ENCODE measurements at regions not wholly inside any gene's neighbourhood (a gene's known extent, or its start where the extent isn't known, plus 50 kb on each side); places are given as distances from the start of the nearest gene placed in this dataset.

DNA sequence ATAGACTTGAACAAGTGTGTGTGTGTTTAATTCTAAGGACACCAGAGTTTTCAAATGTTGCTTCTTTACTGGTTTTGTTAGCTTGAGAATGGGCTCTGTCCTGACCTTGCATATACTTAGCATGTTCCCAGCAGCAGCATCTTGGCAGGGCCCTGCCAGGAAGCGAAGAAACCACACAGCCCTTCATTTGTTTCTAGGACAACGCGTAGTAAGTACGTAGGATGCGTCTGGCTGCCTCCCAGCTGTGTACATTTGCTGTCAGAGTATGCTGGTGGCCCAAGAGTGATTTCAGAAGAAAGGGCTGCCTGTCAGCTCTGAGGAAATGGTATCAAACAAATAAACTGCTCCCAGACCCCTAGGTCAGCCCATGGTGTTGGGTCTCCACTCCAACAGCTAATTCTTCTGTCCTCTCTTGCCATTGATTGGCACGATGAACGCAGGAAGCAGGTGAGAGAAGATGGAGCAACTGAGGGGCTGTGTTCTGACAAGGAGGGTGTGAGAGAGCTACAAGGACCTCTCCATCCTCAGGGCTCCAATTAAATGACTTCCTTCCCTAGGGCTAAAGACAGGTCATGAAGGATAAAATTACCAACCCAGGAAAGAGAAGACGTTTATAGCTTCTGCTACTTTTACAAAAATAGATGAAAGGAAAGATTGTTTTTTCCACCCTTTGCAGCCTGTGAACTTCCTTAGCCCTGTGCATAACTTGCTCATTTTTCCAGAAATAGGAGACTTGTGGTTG, 55.9 kb upstream of the HDDC2 start:
- H2BK15ac ChIP-seq (ENCODE audit: low read depth, low read length): no peak overlapping the region
- no peak overlapping the region for H3T11ph ChIP-seq (ENCODE audit: low read length)
- Mint-ChIP-seq H3K4me1 (peaks cover 18 to 19% of the 10 kb centered on the region in 2 experiments), H3K4me3 (no peak overlapping the region), H3K27ac (no peak overlapping the region; a peak in 1 of 7 replicates), H3K27me3 (ENCODE audit: low read depth) (peaks cover 50% of the 10 kb centered on the region), H3K9me3 (no peaks in the 10 kb centered on the region), H3K36me3 (ENCODE audit: insufficient read depth in 1 of 3, low read depth in 3 of 3) (no peaks in the 10 kb centered on the region)
- no peaks in the 10 kb centered on the region for H3K9me3 ChIP-seq (ENCODE audit: control insufficient read depth, low read depth, low read length)
- DNase-seq: no peak
- H4K20me1 ChIP-seq (ENCODE audit: control insufficient read depth, insufficient read depth, insufficient read length): no peaks in the 10 kb centered on the region
- H3K79me1 ChIP-seq (ENCODE audit: insufficient read depth, low read depth, low read length, poor library complexity, severe bottlenecking): no peaks in the 10 kb centered on the region
- H4K8ac ChIP-seq (replicated peaks; ENCODE audit: insufficient read length, low read depth, low read length): no peak overlapping the region
- no peak overlapping the region for H3K9ac ChIP-seq (ENCODE audit: extremely low read depth, insufficient read length, low read length)
- H3K4ac ChIP-seq (ENCODE audit: low read depth, low read length): no peak overlapping the region
- no peaks in the 10 kb centered on the region; the same call in 1 of the 2 replicates for H3K27me3 ChIP-seq (ENCODE audit: insufficient read depth, low read length)
- TF ChIP-seq, protein P1, sequence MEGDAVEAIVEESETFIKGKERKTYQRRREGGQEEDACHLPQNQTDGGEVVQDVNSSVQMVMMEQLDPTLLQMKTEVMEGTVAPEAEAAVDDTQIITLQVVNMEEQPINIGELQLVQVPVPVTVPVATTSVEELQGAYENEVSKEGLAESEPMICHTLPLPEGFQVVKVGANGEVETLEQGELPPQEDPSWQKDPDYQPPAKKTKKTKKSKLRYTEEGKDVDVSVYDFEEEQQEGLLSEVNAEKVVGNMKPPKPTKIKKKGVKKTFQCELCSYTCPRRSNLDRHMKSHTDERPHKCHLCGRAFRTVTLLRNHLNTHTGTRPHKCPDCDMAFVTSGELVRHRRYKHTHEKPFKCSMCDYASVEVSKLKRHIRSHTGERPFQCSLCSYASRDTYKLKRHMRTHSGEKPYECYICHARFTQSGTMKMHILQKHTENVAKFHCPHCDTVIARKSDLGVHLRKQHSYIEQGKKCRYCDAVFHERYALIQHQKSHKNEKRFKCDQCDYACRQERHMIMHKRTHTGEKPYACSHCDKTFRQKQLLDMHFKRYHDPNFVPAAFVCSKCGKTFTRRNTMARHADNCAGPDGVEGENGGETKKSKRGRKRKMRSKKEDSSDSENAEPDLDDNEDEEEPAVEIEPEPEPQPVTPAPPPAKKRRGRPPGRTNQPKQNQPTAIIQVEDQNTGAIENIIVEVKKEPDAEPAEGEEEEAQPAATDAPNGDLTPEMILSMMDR (conservative IDR thresholded peaks at IDR 0.05): no peak
- no peak overlapping the region for H2AK5ac ChIP-seq (ENCODE audit: insufficient read length, low read length)
- H2BK12ac ChIP-seq (ENCODE audit: insufficient read length, low read depth, low read length): no peak overlapping the region
- no peaks in the 10 kb centered on the region for H3K79me2 ChIP-seq (ENCODE audit: insufficient read depth, low read length)
- no peak overlapping the region for H3K27ac ChIP-seq (ENCODE audit: insufficient read length, low read depth, low read length)
- WGBS (ENCODE audit: extremely low coverage, insufficient read length, low lambda C conversion rate): no CpG with 5 or more reads among the region's 8 CpGs
- no peak overlapping the region for H2BK20ac ChIP-seq (ENCODE audit: low read depth, low read length, poor library complexity, severe bottlenecking)
- H2BK120ac ChIP-seq (ENCODE audit: low read depth, low read length, poor library complexity, severe bottlenecking): no peak overlapping the region
- H3K23me2 ChIP-seq (ENCODE audit: insufficient read length, low read depth, low read length, poor library complexity, severe bottlenecking): no peaks in the 10 kb centered on the region
- no peak overlapping the region for H3K23ac ChIP-seq (ENCODE audit: insufficient read length, low read depth, low read length)
- no peak overlapping the region for H4K5ac ChIP-seq (ENCODE audit: insufficient read length, low read depth, low read length)
- no peak overlapping the region for H3K18ac ChIP-seq (ENCODE audit: insufficient read length, low read depth, low read length)
- no peak overlapping the region for H4K91ac ChIP-seq (ENCODE audit: insufficient read length, low read depth, low read length)
- no peak overlapping the region for H3K14ac ChIP-seq (ENCODE audit: insufficient read depth, low read length)
- H2BK5ac ChIP-seq (ENCODE audit: insufficient read length, low read length): no peak overlapping the region
- no peak overlapping the region for H3K4me2 ChIP-seq (ENCODE audit: insufficient read depth, insufficient read length, low read length)
- no peak overlapping the region for H2AFZ ChIP-seq (ENCODE audit: low read length)
- peaks cover 9% of the 10 kb centered on the region; the same call in 1 of the 2 replicates for H3K4me1 ChIP-seq (ENCODE audit: insufficient read depth, low read length)
- H3K56ac ChIP-seq (ENCODE audit: insufficient read length, low read depth, low read length): no peak overlapping the region
